SK-N-SH (cell line): ENCODE measurements at regions not wholly inside any gene's neighbourhood (a gene's known extent, or its start where the extent isn't known, plus 50 kb on each side); places are given as distances from the start of the nearest gene placed in this dataset.
A peak's percentile ranks its signal among the peaks of the same experiment; 100 is the strongest.
"Not testable (repeated sequence)": the region's sequence is repeated elsewhere in the genome, so short reads cannot be mapped to it uniquely, and the experiment has no call there.

Experiments
- CTCF ChIA-PET: fragments of 300-600, 350-600 bp; formaldehyde crosslinking; extraction: SDS; loops from one replicate; lab custom pipeline; 2021; lab: Yijun Ruan, JAX
- POLR2A ChIA-PET: fragments of 350-600 bp; sonication (Branson Sonifier 250); formaldehyde crosslinking; extraction: SDS; loops from one replicate; lab custom pipeline; 2020; ENCODE audit warnings: antibody characterized with exemption, inconsistent platforms; lab: Yijun Ruan, JAX
- DNase-seq: peaks from one replicate; pipeline ENCODE4 v3.0.0; 2012
- H2AFZ ChIP-seq: fragments of 200-600 bp; sonication (generic); 2 replicates; pipeline ENCODE4 v1.8.1; 2016; ENCODE audit warnings: antibody characterized with exemption, mild to moderate bottlenecking, low read depth
- H3F3A ChIP-seq: fragments of 200-600 bp; sonication (generic); replicated peaks from 2 replicates; pipeline ENCODE3; 2016; ENCODE audit warnings: antibody characterized with exemption, mild to moderate bottlenecking; ENCODE audit not compliant: insufficient read depth
- H3K27ac ChIP-seq, 2 experiments: fragments of 200-500 bp in 1 of 2; fragments of 200-600 bp in 1 of 2; sonication (Bioruptor generic) in 1 of 2; sonication (generic), shearing (Covaris generic) in 1 of 2; 2 replicates each; pipeline versions ENCODE4 v1.5.1 to v1.6.1; 2014 to 2016; ENCODE audit warnings: low read depth in 2 of 2, inconsistent platforms in 1 of 2, low read length in 1 of 2, mild to moderate bottlenecking in 1 of 2, mixed read lengths in 1 of 2
- H3K27me3 ChIP-seq: fragments of 200-600 bp; sonication (generic), shearing (Covaris generic); 2 replicates; pipeline ENCODE4 v1.6.1; 2016; ENCODE audit warnings: mixed run types; ENCODE audit not compliant: insufficient read depth
- H3K36me3 ChIP-seq, 2 experiments: fragments of 200-500 bp in 1 of 2; fragments of 200-600 bp in 1 of 2; sonication (Bioruptor generic) in 1 of 2; sonication (generic) in 1 of 2; replicated peaks in 1 of 2; 2 replicates each; pipeline versions ENCODE3 to v1.5.1; 2014 to 2016; ENCODE audit warnings: low read length in 1 of 2, mild to moderate bottlenecking in 1 of 2; ENCODE audit not compliant: insufficient read depth in 2 of 2, control insufficient read depth in 1 of 2
- H3K4me1 ChIP-seq, 2 experiments: fragments of 200-500 bp in 1 of 2; fragments of 200-600 bp in 1 of 2; sonication (Bioruptor generic) in 1 of 2; sonication (generic), shearing (Covaris generic) in 1 of 2; 2 replicates each; pipeline versions ENCODE4 v1.5.1 to v1.6.1; 2014 to 2016; ENCODE audit warnings: low read depth in 1 of 2, low read length in 1 of 2, mixed run types in 1 of 2; ENCODE audit not compliant: insufficient read depth in 2 of 2, control insufficient read depth in 1 of 2
- H3K4me2 ChIP-seq: fragments of 200-600 bp; sonication (generic), shearing (Covaris generic); 2 replicates; pipeline ENCODE4 v1.6.1; 2017; ENCODE audit warnings: mixed run types
- H3K4me3 ChIP-seq, 2 experiments: fragments of 200-500 bp in 1 of 2; fragments of 200-600 bp in 1 of 2; sonication (Bioruptor generic) in 1 of 2; sonication (generic), shearing (Covaris generic) in 1 of 2; 2 replicates each; pipeline versions ENCODE4 v1.5.1 to v1.8.1; 2014 to 2016; ENCODE audit warnings: low read depth in 2 of 2, inconsistent platforms in 1 of 2, low read length in 1 of 2, mild to moderate bottlenecking in 1 of 2, mixed read lengths in 1 of 2, moderate library complexity in 1 of 2
- H3K79me2 ChIP-seq: fragments of 200-600 bp; sonication (generic); 2 replicates; pipeline ENCODE4 v1.8.1; 2017; ENCODE audit warnings: mild to moderate bottlenecking; ENCODE audit not compliant: insufficient read depth
- H3K9ac ChIP-seq: fragments of 200-600 bp; sonication (generic); 2 replicates; pipeline ENCODE4 v1.6.1; 2017; ENCODE audit warnings: mixed run types
- H3K9me2 ChIP-seq: fragments of 200-600 bp; sonication (generic); 2 replicates; pipeline ENCODE4 v1.6.1; 2017; ENCODE audit warnings: mixed run types
- H3K9me3 ChIP-seq: fragments of 200-600 bp; sonication (generic); 2 replicates; pipeline ENCODE4 v1.6.1; 2017; ENCODE audit warnings: mixed run types, mild to moderate bottlenecking, moderate library complexity
- H4K20me1 ChIP-seq: fragments of 200-600 bp; sonication (generic); 2 replicates; pipeline ENCODE4 v1.6.1; 2017; ENCODE audit warnings: mild to moderate bottlenecking, mixed run types; ENCODE audit not compliant: insufficient read depth
- ELF1 ChIP-seq: IDR thresholded peaks from 2 replicates; pipeline ENCODE4 v1.4.0; 2012
- EZH2phosphoT487 ChIP-seq: fragments of 200-600 bp; sonication (generic); IDR thresholded peaks from 2 replicates; pipeline ENCODE4 v1.6.1; 2017; ENCODE audit warnings: low read depth, mixed run types, mild to moderate bottlenecking, antibody characterized with exemption, moderate library complexity, borderline replicate concordance
- FOSL2 ChIP-seq: IDR thresholded peaks from 2 replicates; pipeline ENCODE4 v1.4.0; 2012; ENCODE audit warnings: low read depth, mild to moderate bottlenecking, moderate library complexity, borderline replicate concordance
- GABPA ChIP-seq: IDR thresholded peaks from 2 replicates; pipeline ENCODE4 v1.4.0; 2012; ENCODE audit warnings: low read depth, mild to moderate bottlenecking
- GATA2 ChIP-seq: sonication (generic); formaldehyde crosslinking; IDR thresholded peaks from 2 replicates; pipeline ENCODE4 v1.5.0; 2020; ENCODE audit warnings: mild to moderate bottlenecking, missing genetic modification reagents
- IRF3 ChIP-seq: fragments of 150-350 bp; IDR thresholded peaks from 2 replicates; pipeline ENCODE4 v1.6.1; 2016; ENCODE audit warnings: mild to moderate bottlenecking, low read depth, low read length
- JUND ChIP-seq: IDR thresholded peaks from 2 replicates; pipeline ENCODE4 v1.4.0; 2012
- RFX5 ChIP-seq: IDR thresholded peaks from 2 replicates; pipeline ENCODE4 v1.6.1; 2012; ENCODE audit warnings: mild to moderate bottlenecking, improper control_type of control experiment, low read length
- RXRA ChIP-seq: IDR thresholded peaks from 2 replicates; pipeline ENCODE4 v1.4.0; 2012; ENCODE audit warnings: low read depth, mild to moderate bottlenecking, borderline replicate concordance
- USF2 ChIP-seq: fragments of 150-350 bp; IDR thresholded peaks from 2 replicates; pipeline ENCODE4 v1.6.1; 2017; ENCODE audit warnings: antibody characterized with exemption, low read length, low read depth, borderline replicate concordance
- WGBS: methylation state at CpG from one replicate; pipeline ENCODE4 v1.1.6; 2017; ENCODE audit warnings: low lambda C conversion rate; 5-methylcytosine and 5-hydroxymethylcytosine counted together

- no peak for DNase-seq
- no peaks in the 10 kb centered on the region for H3F3A ChIP-seq
- no peaks in the 10 kb centered on the region for H3K36me3 ChIP-seq
- no peaks in the 10 kb centered on the region for H3K9me2 ChIP-seq
- H3K4me3 ChIP-seq: no peak overlapping the region
- no peak overlapping the region for H3K4me2 ChIP-seq
- WGBS: 74% methylated on average over 2 of the region's 2 CpGs
- H3K79me2 ChIP-seq: no peaks in the 10 kb centered on the region
- TF ChIP-seq USF2 (no peak), GATA2 (CRISPR knock-in tag) (no peak), ELF1 (no peak), GABPA (no peak), FOSL2 (no peak), RXRA (no peak), RFX5 (no peak), JUND (no peak)
- no peaks in the 10 kb centered on the region for H4K20me1 ChIP-seq
- POLR2A ChIA-PET: no interaction called here
- H3K4me1 ChIP-seq: peaks cover 26 to 30% of the 10 kb centered on the region in 2 experiments
- H3K9me3 ChIP-seq: no peaks in the 10 kb centered on the region
- no peaks in the 10 kb centered on the region for H3K27me3 ChIP-seq
- CTCF ChIA-PET: interaction anchor here (2.0 kb wide), 1 partner anchor 45 kb away, joined by 7 read pairs; no protein-coding TSS in a partner anchor
- H2AFZ ChIP-seq: no peak overlapping the region
- H3K9ac ChIP-seq: no peak overlapping the region
- H3K27ac ChIP-seq: peak overlapping the region in 1 of 2 experiments; percentile 14; a peak in 2 of 4 replicates
Observed at GRCh38 chr10:63675171-63675570, 154.0 kb downstream of the REEP3 start.

- H3K4me1 ChIP-seq: peaks cover 12 to 16% of the 10 kb centered on the region in 2 experiments
- CTCF ChIA-PET: interaction anchor here (1.0 to 1.6 kb wide), 3 partner anchors 13 to 47 kb away, joined by 3 to 4 read pairs (median 4); no protein-coding TSS in a partner anchor
- no peaks in the 10 kb centered on the region for H3K9me2 ChIP-seq
- no peak overlapping the region for H3K4me2 ChIP-seq
- WGBS: 68% methylated on average over 2 of the region's 2 CpGs
- H3K9me3 ChIP-seq: no peaks in the 10 kb centered on the region
- DNase-seq: no peak
- H3K4me3 ChIP-seq: no peak overlapping the region
- H3K9ac ChIP-seq: no peak overlapping the region
- POLR2A ChIA-PET: no interaction called here
- no peaks in the 10 kb centered on the region for H3K36me3 ChIP-seq
- peaks cover 5% of the 10 kb centered on the region for H3F3A ChIP-seq
- H3K79me2 ChIP-seq: no peaks in the 10 kb centered on the region
- no peaks in the 10 kb centered on the region for H3K27me3 ChIP-seq
- TF ChIP-seq EZH2phosphoT487 (no peak), IRF3 (no peak)
- TF ChIP-seq, all 33 proteins: peak for 0
- H2AFZ ChIP-seq: no peak overlapping the region
- no peak overlapping the region for H3K27ac ChIP-seq
- H4K20me1 ChIP-seq: no peaks in the 10 kb centered on the region
Observed at GRCh38 chr10:63677001-63677400, 155.8 kb downstream of the REEP3 start.

GRCh38 chr10:63680545-63680944 lies 159.3 kb downstream of the REEP3 start:
- H3K4me3 ChIP-seq, H3F3A ChIP-seq, H3K4me2 ChIP-seq, H3K9ac ChIP-seq, H2AFZ ChIP-seq, H3K27me3 ChIP-seq, DNase-seq, H3K9me3 ChIP-seq, H3K79me2 ChIP-seq, POLR2A ChIA-PET, H3K27ac ChIP-seq, H4K20me1 ChIP-seq, H3K9me2 ChIP-seq, H3K36me3 ChIP-seq: not testable (repeated sequence)
- CTCF ChIA-PET: interaction anchor here (1.1 to 1.2 kb wide), 2 partner anchors 17 to 514 kb away, joined by 4 to 5 read pairs; no protein-coding TSS in a partner anchor
- H3K4me1 ChIP-seq: peaks cover 0 to 18% of the 10 kb centered on the region in 2 experiments; a peak in 3 of 4 replicates
- 95% methylated on average over 1 of the region's 1 CpG for WGBS
